ENCODE measurements at regions not wholly inside any gene's neighbourhood (a gene's known extent, or its start where the extent isn't known, plus 50 kb on each side); places are given as distances from the start of the nearest gene placed in this dataset.

DNA sequence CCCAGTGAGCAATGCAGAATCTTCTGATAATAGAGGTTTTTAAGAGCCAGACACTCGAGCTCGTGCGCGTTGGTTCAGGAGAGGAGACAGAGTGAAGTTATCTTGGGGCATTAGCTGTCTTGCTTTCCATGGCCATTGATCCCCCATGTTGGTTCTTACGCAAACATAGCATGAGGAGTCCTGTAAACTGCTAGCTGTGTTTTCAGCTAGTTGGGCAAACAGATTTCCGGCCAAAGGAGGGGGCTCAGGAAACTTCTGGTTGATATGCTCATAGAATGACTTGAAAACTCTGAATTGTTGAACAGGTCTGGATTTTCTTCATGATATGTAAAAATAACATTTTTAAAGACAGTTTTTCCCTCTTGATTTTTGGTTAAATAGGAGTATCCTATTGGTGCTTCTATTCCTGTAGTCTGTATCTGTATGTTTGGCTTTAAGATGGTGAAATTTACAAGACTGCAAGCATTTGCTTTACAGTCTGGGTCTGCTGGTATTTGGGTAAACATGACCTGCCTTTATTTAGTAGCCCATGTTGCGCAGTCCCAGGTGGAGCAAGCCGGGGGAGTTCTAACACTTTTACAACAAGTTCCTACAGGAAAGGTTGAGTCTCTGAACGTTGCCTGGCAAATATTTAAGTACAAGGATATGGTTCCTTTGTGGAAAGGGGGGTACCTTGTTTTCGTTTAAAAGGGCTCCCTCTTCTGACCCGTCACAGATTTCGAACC lies 218.4 kb upstream of the KCND2 start:
- CTCF ChIA-PET: no interaction called here
- POLR2A ChIA-PET (ENCODE audit: low non-redundant PET): no interaction called here
- no peak for DNase-seq (ENCODE audit: low spot score)
- TF ChIP-seq, protein P1, sequence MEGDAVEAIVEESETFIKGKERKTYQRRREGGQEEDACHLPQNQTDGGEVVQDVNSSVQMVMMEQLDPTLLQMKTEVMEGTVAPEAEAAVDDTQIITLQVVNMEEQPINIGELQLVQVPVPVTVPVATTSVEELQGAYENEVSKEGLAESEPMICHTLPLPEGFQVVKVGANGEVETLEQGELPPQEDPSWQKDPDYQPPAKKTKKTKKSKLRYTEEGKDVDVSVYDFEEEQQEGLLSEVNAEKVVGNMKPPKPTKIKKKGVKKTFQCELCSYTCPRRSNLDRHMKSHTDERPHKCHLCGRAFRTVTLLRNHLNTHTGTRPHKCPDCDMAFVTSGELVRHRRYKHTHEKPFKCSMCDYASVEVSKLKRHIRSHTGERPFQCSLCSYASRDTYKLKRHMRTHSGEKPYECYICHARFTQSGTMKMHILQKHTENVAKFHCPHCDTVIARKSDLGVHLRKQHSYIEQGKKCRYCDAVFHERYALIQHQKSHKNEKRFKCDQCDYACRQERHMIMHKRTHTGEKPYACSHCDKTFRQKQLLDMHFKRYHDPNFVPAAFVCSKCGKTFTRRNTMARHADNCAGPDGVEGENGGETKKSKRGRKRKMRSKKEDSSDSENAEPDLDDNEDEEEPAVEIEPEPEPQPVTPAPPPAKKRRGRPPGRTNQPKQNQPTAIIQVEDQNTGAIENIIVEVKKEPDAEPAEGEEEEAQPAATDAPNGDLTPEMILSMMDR (conservative IDR thresholded peaks at IDR 0.05; ENCODE audit: low read depth): no peak
- no peak overlapping the region for H3K27ac ChIP-seq

DNA sequence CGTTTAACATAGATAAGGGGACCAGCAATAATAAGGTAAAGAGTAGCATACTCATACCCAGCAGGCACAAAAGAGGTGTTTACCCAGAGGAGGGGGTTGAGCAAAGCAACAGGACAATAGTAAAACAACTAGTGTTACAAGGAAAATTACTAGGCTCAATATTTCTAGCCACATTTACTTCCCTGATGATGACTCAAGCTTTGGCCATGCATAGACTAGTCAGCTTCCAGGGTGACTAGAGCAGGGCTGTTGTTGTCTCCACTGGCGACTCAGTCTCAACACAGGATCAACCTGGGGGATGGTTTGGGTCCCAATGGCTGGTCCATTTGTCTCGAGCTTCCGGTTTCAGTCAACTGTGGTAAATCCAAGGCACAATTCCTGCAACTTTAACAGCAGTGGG lies 217.7 kb upstream of the KCND2 start:
- H3K27ac ChIP-seq: no peak overlapping the region
- POLR2A ChIA-PET (ENCODE audit: low non-redundant PET): no interaction called here
- DNase-seq (ENCODE audit: low spot score): peak; percentile 18
- CTCF ChIA-PET: no interaction called here
- TF ChIP-seq, protein P1 (conservative IDR thresholded peaks at IDR 0.05; ENCODE audit: low read depth): no peak

DNA sequence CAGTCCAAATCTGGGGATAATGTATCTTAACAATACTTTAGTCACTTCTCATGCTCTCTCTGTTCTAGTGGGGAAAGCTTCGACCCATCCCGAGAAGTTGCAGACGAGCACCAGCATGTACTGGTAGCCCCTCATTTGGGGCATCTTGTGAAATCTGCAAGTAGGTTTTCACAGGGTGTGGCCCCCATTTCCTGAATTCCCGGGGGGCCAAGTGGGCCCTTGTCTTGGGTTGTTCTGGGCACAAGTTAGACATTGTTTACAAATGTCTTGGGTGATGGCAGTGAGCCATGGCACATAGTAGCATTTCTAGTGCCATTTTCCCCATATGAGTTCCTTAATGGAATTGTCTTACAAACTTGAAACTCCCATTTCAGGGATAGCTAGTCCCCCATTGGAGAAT lies 216.7 kb upstream of the KCND2 start:
- no peak overlapping the region for H3K27ac ChIP-seq
- ChIA-PET POLR2A (ENCODE audit: low non-redundant PET) (no interaction called here), CTCF (no interaction called here)
- TF ChIP-seq, protein P1 (conservative IDR thresholded peaks at IDR 0.05; ENCODE audit: low read depth): no peak
- DNase-seq (ENCODE audit: low spot score): no peak

DNA sequence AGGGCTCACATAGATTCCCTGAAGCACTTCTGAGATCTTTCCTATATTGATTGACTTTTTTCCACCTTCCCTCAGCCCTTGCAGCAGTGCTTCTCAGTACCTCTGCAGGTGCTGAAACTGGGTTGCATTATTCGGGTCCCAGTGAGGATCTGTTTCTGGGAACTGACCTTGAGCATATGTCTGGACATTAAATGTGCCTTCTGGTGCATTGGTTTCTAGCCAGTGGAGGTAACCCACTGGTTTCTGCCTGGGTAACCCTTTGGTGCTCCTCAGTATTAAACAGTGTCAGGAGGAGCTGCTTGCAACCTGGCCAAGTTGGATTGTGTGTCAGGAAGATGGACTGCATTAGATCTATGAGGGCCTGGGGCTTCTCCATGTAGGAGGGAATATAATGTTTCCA lies 213.3 kb upstream of the KCND2 start:
- TF ChIP-seq, protein P1 (conservative IDR thresholded peaks at IDR 0.05; ENCODE audit: low read depth): no peak
- ChIA-PET CTCF (no interaction called here), POLR2A (ENCODE audit: low non-redundant PET) (no interaction called here)
- H3K27ac ChIP-seq: no peak overlapping the region
- DNase-seq (ENCODE audit: low spot score): no peak

DNA sequence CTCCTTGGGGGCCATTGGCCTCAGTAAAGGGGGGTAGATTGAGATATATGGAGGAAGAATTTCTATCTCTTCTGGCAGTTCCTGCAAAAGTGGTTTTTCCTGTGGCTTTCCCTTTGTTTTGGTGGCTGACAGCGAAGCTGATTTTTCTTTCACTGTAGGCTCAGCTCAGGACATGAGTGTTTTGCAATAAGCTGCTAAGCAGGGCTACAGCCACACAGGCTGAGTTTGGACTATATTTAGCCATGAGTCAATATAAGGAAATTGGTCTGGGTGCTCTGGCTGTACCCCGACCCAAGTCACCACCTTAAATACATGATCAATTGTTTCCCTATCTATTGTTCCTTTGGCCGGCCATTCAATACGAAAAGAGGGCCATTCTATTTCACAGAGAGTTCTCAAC lies 212.7 kb upstream of the KCND2 start:
- no peak overlapping the region for H3K27ac ChIP-seq
- POLR2A ChIA-PET (ENCODE audit: low non-redundant PET): no interaction called here
- DNase-seq (ENCODE audit: low spot score): no peak
- CTCF ChIA-PET: no interaction called here
- TF ChIP-seq, protein P1 (conservative IDR thresholded peaks at IDR 0.05; ENCODE audit: low read depth): no peak

DNA sequence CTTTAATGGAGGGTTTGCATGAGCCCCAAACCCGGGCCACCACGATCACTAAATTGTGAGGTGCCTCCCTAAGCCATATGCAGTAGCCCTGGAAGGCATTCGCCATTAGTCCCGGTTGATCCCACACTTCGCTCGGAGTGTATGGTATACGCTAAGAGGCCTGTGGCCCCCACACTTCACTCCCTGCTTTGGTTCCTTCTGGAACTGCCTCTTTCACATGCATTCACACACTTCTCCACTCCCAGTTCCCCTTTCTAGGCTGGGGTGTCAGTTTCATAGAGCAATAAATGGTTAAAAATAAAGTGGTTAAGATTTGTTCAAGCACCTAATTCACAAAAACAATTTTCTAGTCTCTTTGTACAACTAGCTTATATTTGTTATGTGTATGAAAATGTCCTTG lies 212.1 kb upstream of the KCND2 start:
- no peak for DNase-seq (ENCODE audit: low spot score)
- no peak overlapping the region for H3K27ac ChIP-seq
- ChIA-PET CTCF (no interaction called here), POLR2A (ENCODE audit: low non-redundant PET) (no interaction called here)
- TF ChIP-seq, protein P1 (conservative IDR thresholded peaks at IDR 0.05; ENCODE audit: low read depth): no peak

Data from RWPE1 (cell line).